Stomach (tissue), 8 donors: ENCODE measurements at regions not wholly inside any gene's neighbourhood (a gene's known extent, or its start where the extent isn't known, plus 50 kb on each side); places are given as distances from the start of the nearest gene placed in this dataset.

ENCODE experiments used
- DNase-seq, 2 donors: peaks; one replicate each; pipeline versions ENCODE4 v3.0.0 to v3.0.0-alpha.2; 2013 to 2019
- H3K27ac ChIP-seq, 5 donors: fragments of 200-600 bp in 4 of 5; sonication (generic) in 4 of 5; one replicate each; pipeline ENCODE4 v1.5.1; 2013 to 2019; ENCODE audit warnings: mild to moderate bottlenecking in 1 of 5, moderate library complexity in 1 of 5
- H3K27me3 ChIP-seq, 3 donors: fragments of 200-600 bp; sonication (generic); one replicate each; pipeline ENCODE4 v1.5.1; 2017 to 2019; ENCODE audit warnings: mixed run types in 1 of 3
- H3K36me3 ChIP-seq, 4 donors: fragments of 200-600 bp; sonication (generic); 1 replicate in 3 of 4; 2 replicates in 1 of 4; pipeline ENCODE4 v1.5.1; 2016 to 2019
- H3K4me1 ChIP-seq, 4 donors: fragments of 200-600 bp; sonication (generic); one replicate each; pipeline ENCODE4 v1.5.1; 2016 to 2019
- H3K4me3 ChIP-seq, 4 donors: fragments of 200-600 bp; sonication (generic) in 3 of 4; one replicate each; pipeline ENCODE4 v1.5.1; 2016 to 2019; ENCODE audit warnings: mild to moderate bottlenecking in 1 of 4
- H3K9me3 ChIP-seq, 4 donors: fragments of 200-600 bp; sonication (generic); one replicate each; pipeline ENCODE4 v1.5.1; 2016 to 2019
- CTCF ChIP-seq, 7 experiments: fragments of 450-650 bp in 4 of 7; fragments of 200-600 bp in 3 of 7; sonication (generic) in 3 of 7; IDR thresholded peaks; one replicate each; pipeline ENCODE4 v1.5.1; 2016 to 2019; ENCODE audit warnings: antibody characterized with exemption in 7 of 7, control low read depth in 2 of 7, mild to moderate bottlenecking in 1 of 7
- EP300 ChIP-seq: sonication (generic); formaldehyde crosslinking; IDR thresholded peaks from one replicate; pipeline ENCODE4 v1.6.1; 2017; ENCODE audit warnings: antibody characterized with exemption
- POLR2A ChIP-seq, 4 donors: fragments of 450-650 bp; IDR thresholded peaks; one replicate each; pipeline ENCODE4 v1.6.1; 2016; ENCODE audit warnings: antibody characterized with exemption in 4 of 4, control low read depth in 2 of 4, mild to moderate bottlenecking in 1 of 4, moderate library complexity in 1 of 4
- POLR2AphosphoS5 ChIP-seq, 3 donors: sonication (generic); formaldehyde crosslinking; IDR thresholded peaks; one replicate each; pipeline ENCODE4 v1.6.1; 2016; ENCODE audit warnings: antibody characterized with exemption in 3 of 3
- WGBS, 5 donors: extraction: QIAGEN DNeasy Blood & Tissue Kit in 3 of 5; methylation state at CpG; one replicate each; pipeline versions ENCODE4 v1.1.5 to v1.1.7; 2013 to 2018; 5-methylcytosine and 5-hydroxymethylcytosine counted together
- intact Hi-C: fragments of 100-400 bp; cut with DNase I; formaldehyde crosslinking; loops from one replicate; pipeline ENCODE4 v1.15.1; 2023; ENCODE audit warnings: low total_unique reads
- donor health status: healthy with polysubstance abuse.
- donor health status: Bipolar disorder and iron deficiency.
- donor health status: healthy.

GRCh38 chr10:52451817-52452216, 137.7 kb downstream of the DKK1 start:
- TF ChIP-seq EP300 (no peak), POLR2AphosphoS5 (IDR thresholded peaks at IDR 0.05) (no peak), POLR2A (IDR thresholded peaks at IDR 0.05) (no peak), CTCF (IDR thresholded peaks at IDR 0.05) (no peak)
- Histone ChIP-seq H3K9me3 (no peaks in the 10 kb centered on the region), H3K36me3 (no peaks in the 10 kb centered on the region), H3K27me3 (no peaks in the 10 kb centered on the region), H3K27ac (no peak overlapping the region), H3K4me3 (no peak overlapping the region), H3K4me1 (no peaks in the 10 kb centered on the region)
- intact Hi-C loops: no loop called here
- no peak for DNase-seq

DNA sequence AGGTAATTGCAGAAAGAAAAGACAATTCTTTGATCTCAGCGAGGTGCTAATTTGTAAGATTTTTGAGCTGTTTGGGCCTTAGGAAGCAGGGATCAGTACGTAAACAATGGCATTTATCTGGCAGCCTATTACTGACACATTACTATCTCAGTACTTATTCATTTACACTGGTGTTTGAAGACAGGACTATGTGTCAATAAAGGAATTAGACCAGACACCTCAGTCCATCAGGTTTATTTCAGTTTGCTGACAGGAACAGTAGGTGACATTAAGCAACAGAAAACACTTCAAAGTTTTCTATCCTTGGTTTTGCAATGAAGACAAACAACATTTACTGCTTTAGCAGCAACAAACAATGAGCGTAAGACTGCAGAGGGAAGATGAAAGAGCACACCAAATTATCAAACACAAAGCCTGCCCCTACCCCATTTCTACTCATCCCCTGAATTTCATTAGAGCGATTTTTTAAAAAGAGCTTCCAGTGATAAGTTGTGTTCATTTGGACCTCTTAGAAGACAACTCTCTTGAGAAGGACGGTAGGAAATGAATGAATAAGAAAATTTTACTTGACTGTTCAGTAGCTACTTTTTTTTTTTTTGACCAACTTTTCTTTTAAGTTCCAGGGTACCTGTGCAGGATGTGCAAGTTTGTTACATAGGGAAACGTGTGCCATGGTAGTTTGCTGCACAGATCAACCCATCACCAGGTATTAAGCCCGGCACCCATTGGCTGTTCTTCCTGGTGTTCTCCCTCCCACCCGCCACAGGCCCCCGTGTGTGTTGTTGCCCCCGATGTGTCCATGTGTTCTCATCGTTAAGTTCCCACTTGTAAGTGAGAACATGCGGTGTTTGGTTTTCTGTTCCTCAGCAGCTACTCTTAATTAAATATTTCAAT, 138.8 kb downstream of the DKK1 start:
- TF ChIP-seq CTCF (IDR thresholded peaks at IDR 0.05) (no peak), POLR2A (IDR thresholded peaks at IDR 0.05) (no peak), POLR2AphosphoS5 (IDR thresholded peaks at IDR 0.05) (no peak), EP300 (no peak)
- Histone ChIP-seq H3K4me3 (no peak overlapping the region), H3K36me3 (no peaks in the 10 kb centered on the region), H3K27ac (no peak overlapping the region), H3K4me1 (no peaks in the 10 kb centered on the region), H3K9me3 (no peaks in the 10 kb centered on the region), H3K27me3 (no peaks in the 10 kb centered on the region)
- intact Hi-C loops: no loop called here
- WGBS, 5 donors: 60 to 70% (median 63%) methylated on average over 12 of the region's 12 CpGs
- no peak for DNase-seq

DNA sequence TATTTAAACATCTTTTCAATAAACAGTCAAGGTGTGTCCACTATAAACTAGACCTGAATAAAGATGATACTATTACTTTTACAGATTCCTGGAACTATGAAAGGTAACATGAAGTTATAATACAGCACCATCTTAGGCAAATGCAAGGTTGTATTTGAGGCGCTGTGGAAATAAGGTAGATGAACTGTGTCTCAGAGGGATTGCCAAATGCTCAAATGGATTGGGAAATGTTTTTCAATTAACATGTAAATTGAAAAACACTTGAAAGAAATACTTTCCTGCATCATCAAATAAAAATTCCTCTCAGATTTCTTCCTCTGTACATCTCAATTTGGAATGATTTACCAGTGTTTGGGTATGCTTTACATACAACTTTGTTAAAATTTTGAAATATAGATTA, 139.4 kb downstream of the DKK1 start:
- no peak overlapping the region for H3K27ac ChIP-seq
- 89 to 97% (median 97%) methylated on average over 1 of the region's 1 CpG for WGBS, 5 donors

GRCh38 chr10:52454491-52454890, 140.4 kb downstream of the DKK1 start:
- H3K36me3 ChIP-seq: no peaks in the 10 kb centered on the region
- no peaks in the 10 kb centered on the region for H3K4me1 ChIP-seq
- intact Hi-C loops: no loop called here
- no peak for DNase-seq
- TF ChIP-seq POLR2A (IDR thresholded peaks at IDR 0.05) (no peak), POLR2AphosphoS5 (IDR thresholded peaks at IDR 0.05) (no peak), EP300 (no peak), CTCF (IDR thresholded peaks at IDR 0.05) (no peak)
- no peak overlapping the region for H3K27ac ChIP-seq
- H3K9me3 ChIP-seq: no peaks in the 10 kb centered on the region
- WGBS, 5 donors: 69 to 81% (median 80%) methylated on average over 3 of the region's 3 CpGs
- no peak overlapping the region for H3K4me3 ChIP-seq
- no peaks in the 10 kb centered on the region for H3K27me3 ChIP-seq

More for the DNA sequence above, 139.4 kb downstream of the DKK1 start:
- Histone ChIP-seq H3K4me1 (no peaks in the 10 kb centered on the region), H3K9me3 (no peaks in the 10 kb centered on the region), H3K36me3 (no peaks in the 10 kb centered on the region), H3K4me3 (no peak overlapping the region), H3K27me3 (no peaks in the 10 kb centered on the region)
- DNase-seq: no peak
- intact Hi-C loops: no loop called here
- no peak for TF ChIP-seq EP300
- TF ChIP-seq POLR2A (IDR thresholded peaks at IDR 0.05): no peak
- no peak for TF ChIP-seq POLR2AphosphoS5 (IDR thresholded peaks at IDR 0.05)
- no peak for TF ChIP-seq CTCF (IDR thresholded peaks at IDR 0.05)
